DOHH2 (cell line): ENCODE measurements at regions not wholly inside any gene's neighbourhood (a gene's known extent, or its start where the extent isn't known, plus 50 kb on each side); places are given as distances from the start of the nearest gene placed in this dataset.

ENCODE experiments used
- CTCF ChIP-seq: fragments of 200-600 bp; sonication (generic); IDR thresholded peaks from one replicate; pipeline ENCODE4 v1.5.1; 2014; ENCODE audit warnings: antibody characterized with exemption, mild to moderate bottlenecking, low read depth, low read length; ENCODE audit not compliant: poor library complexity, severe bottlenecking
- EZH2phosphoT487 ChIP-seq: fragments of 200-600 bp; sonication (generic); IDR thresholded peaks from 2 replicates; pipeline ENCODE4 v1.6.1; 2017; ENCODE audit warnings: borderline replicate concordance, mild to moderate bottlenecking, antibody characterized with exemption, low read length, moderate library complexity, mixed read lengths

- TF ChIP-seq CTCF: no peak
- TF ChIP-seq EZH2phosphoT487: no peak
Measured at GRCh38 chr5:89444088-89444487, 561.1 kb upstream of the MEF2C start.
